ENCODE measurements at regions not wholly inside any gene's neighbourhood (a gene's known extent, or its start where the extent isn't known, plus 50 kb on each side); places are given as distances from the start of the nearest gene placed in this dataset.

- H3K9me3 ChIP-seq, result no peaks in the 10 kb centered on the region
- H3K36me3 ChIP-seq (ENCODE audit: low read depth, missing control alignments), result no peaks in the 10 kb centered on the region
- WGBS, 2 donors, result 0 to 92% methylated on average over 1 of the region's 1 CpG
- H3K4me3 ChIP-seq, result no peak overlapping the region
- TF ChIP-seq POLR2A (IDR thresholded peaks at IDR 0.05) (no peak), CTCF (IDR thresholded peaks at IDR 0.05) (no peak)
- H3K27me3 ChIP-seq, result no peaks in the 10 kb centered on the region
- DNase-seq, result no peak
- H3K27ac ChIP-seq, result no peak overlapping the region
- intact Hi-C loops (cut with DNase I; ENCODE audit: low total_unique reads), result no loop called here
- no peaks in the 10 kb centered on the region for H3K4me1 ChIP-seq
Observed at GRCh38 chr6:54574671-54575070, 266.4 kb downstream of the TINAG start.

- H3K27ac ChIP-seq, result no peak overlapping the region
- H3K27me3 ChIP-seq, result no peaks in the 10 kb centered on the region
- H3K36me3 ChIP-seq (ENCODE audit: low read depth, missing control alignments), result no peaks in the 10 kb centered on the region
- H3K9me3 ChIP-seq, result no peaks in the 10 kb centered on the region
- H3K4me3 ChIP-seq, result no peak overlapping the region
- TF ChIP-seq POLR2A (IDR thresholded peaks at IDR 0.05) (no peak), CTCF (IDR thresholded peaks at IDR 0.05) (no peak)
- H3K4me1 ChIP-seq, result no peaks in the 10 kb centered on the region
- no peak for DNase-seq
- intact Hi-C loops (cut with DNase I; ENCODE audit: low total_unique reads), result no loop called here
- WGBS, 2 donors, result 42 to 61% methylated on average over 3 of the region's 3 CpGs
Observed at GRCh38 chr6:54578261-54578660, 268.3 kb upstream of the FAM83B start.

- Histone ChIP-seq H3K9me3 (no peaks in the 10 kb centered on the region), H3K4me3 (no peak overlapping the region), H3K36me3 (ENCODE audit: low read depth, missing control alignments) (no peaks in the 10 kb centered on the region), H3K4me1 (no peaks in the 10 kb centered on the region), H3K27me3 (no peaks in the 10 kb centered on the region), H3K27ac (no peak overlapping the region)
- intact Hi-C loops (cut with DNase I; ENCODE audit: low total_unique reads), result no loop called here
- no peak for TF ChIP-seq CTCF (IDR thresholded peaks at IDR 0.05)
- no peak for TF ChIP-seq POLR2A (IDR thresholded peaks at IDR 0.05)
- DNase-seq, result no peak
- WGBS, 2 donors, result 40 to 55% methylated on average over 2 of the region's 2 CpGs
Observed at GRCh38 chr6:54579011-54579410, 267.6 kb upstream of the FAM83B start.

GRCh38 chr6:54586251-54586650, 260.3 kb upstream of the FAM83B start:
- Histone ChIP-seq H3K27ac (no peak overlapping the region), H3K9me3 (no peaks in the 10 kb centered on the region), H3K4me1 (no peaks in the 10 kb centered on the region), H3K36me3 (ENCODE audit: low read depth, missing control alignments) (no peaks in the 10 kb centered on the region), H3K27me3 (no peaks in the 10 kb centered on the region), H3K4me3 (no peak overlapping the region)
- intact Hi-C loops (cut with DNase I; ENCODE audit: low total_unique reads), result no loop called here
- no peak for DNase-seq
- TF ChIP-seq CTCF (IDR thresholded peaks at IDR 0.05), result no peak
- no peak for TF ChIP-seq POLR2A (IDR thresholded peaks at IDR 0.05)

GRCh38 chr6:54587277-54587676, 259.3 kb upstream of the FAM83B start:
- Histone ChIP-seq H3K27ac (no peak overlapping the region), H3K9me3 (no peaks in the 10 kb centered on the region), H3K36me3 (ENCODE audit: low read depth, missing control alignments) (no peaks in the 10 kb centered on the region), H3K4me3 (no peak overlapping the region), H3K4me1 (no peaks in the 10 kb centered on the region), H3K27me3 (no peaks in the 10 kb centered on the region)
- intact Hi-C loops (cut with DNase I; ENCODE audit: low total_unique reads), result no loop called here
- WGBS, 2 donors, result 37 to 43% methylated on average over 3 of the region's 3 CpGs
- TF ChIP-seq CTCF (IDR thresholded peaks at IDR 0.05), result no peak
- no peak for TF ChIP-seq POLR2A (IDR thresholded peaks at IDR 0.05)
- DNase-seq, result no peak
